DOHH2 (cell line): ENCODE measurements at regions not wholly inside any gene's neighbourhood (a gene's known extent, or its start where the extent isn't known, plus 50 kb on each side); places are given as distances from the start of the nearest gene placed in this dataset.

ENCODE experiments used
- CTCF ChIP-seq: fragments of 200-600 bp; sonication (generic); IDR thresholded peaks from one replicate; pipeline ENCODE4 v1.5.1; 2014; ENCODE audit warnings: antibody characterized with exemption, mild to moderate bottlenecking, low read depth, low read length; ENCODE audit not compliant: poor library complexity, severe bottlenecking
- EZH2phosphoT487 ChIP-seq: fragments of 200-600 bp; sonication (generic); IDR thresholded peaks from 2 replicates; pipeline ENCODE4 v1.6.1; 2017; ENCODE audit warnings: borderline replicate concordance, mild to moderate bottlenecking, antibody characterized with exemption, low read length, moderate library complexity, mixed read lengths

- TF ChIP-seq CTCF = no peak
- TF ChIP-seq EZH2phosphoT487 = no peak
Measured at GRCh38 chr18:60981682-60982328, 351.4 kb upstream of the CDH20 start.
